ENCODE measurements at regions not wholly inside any gene's neighbourhood (a gene's known extent, or its start where the extent isn't known, plus 50 kb on each side); places are given as distances from the start of the nearest gene placed in this dataset.
A peak's percentile ranks its signal among the peaks of the same experiment; 100 is the strongest.

GRCh38 chr6:150719831-150720230 is 120.1 kb downstream of the PLEKHG1 start:
- Histone ChIP-seq H3K9me2 (replicated peaks; ENCODE audit: insufficient read depth, low read length) (no peaks in the 10 kb centered on the region), H3K27me3 (ENCODE audit: low read length) (no peaks in the 10 kb centered on the region), H3K79me2 (ENCODE audit: insufficient read depth, low read length) (no peaks in the 10 kb centered on the region), H2AFZ (ENCODE audit: low read depth, low read length, severe bottlenecking) (no peak overlapping the region), H3K27ac (ENCODE audit: low read depth, low read length) (peak overlapping the region; percentile 69; the same call in 1 of the 2 replicates), H4K20me1 (ENCODE audit: low read depth, low read length) (no peaks in the 10 kb centered on the region), H3K4me2 (ENCODE audit: low read depth, low read length, poor library complexity, severe bottlenecking) (peak overlapping the region; percentile 47), H3K4me3 (ENCODE audit: insufficient read depth, low read length, poor library complexity, severe bottlenecking) (no peak overlapping the region), H3F3A (ENCODE audit: insufficient read depth) (peaks cover 22% of the 10 kb centered on the region), H3K36me3 (ENCODE audit: low read length) (no peaks in the 10 kb centered on the region), H3K9me3 (ENCODE audit: insufficient read depth, low read length) (no peaks in the 10 kb centered on the region), H3K9ac (ENCODE audit: low read length) (no peak overlapping the region)
- TF ChIP-seq EZH2phosphoT487 (conservative IDR thresholded peaks at IDR 0.05; ENCODE audit: low read length) = no peak
- TF ChIP-seq CTCF (IDR thresholded peaks at IDR 0.05; ENCODE audit: insufficient read depth, low read length, poor library complexity, severe bottlenecking) = no peak

GRCh38 chr6:150720774-150721233 is 121.1 kb downstream of the PLEKHG1 start:
- Histone ChIP-seq H4K20me1 (ENCODE audit: low read depth, low read length) (no peaks in the 10 kb centered on the region), H3F3A (ENCODE audit: insufficient read depth) (peaks cover 22% of the 10 kb centered on the region), H3K4me3 (ENCODE audit: insufficient read depth, low read length, poor library complexity, severe bottlenecking) (peak overlapping the region; percentile 39), H3K36me3 (ENCODE audit: low read length) (no peaks in the 10 kb centered on the region), H3K79me2 (ENCODE audit: insufficient read depth, low read length) (no peaks in the 10 kb centered on the region), H2AFZ (ENCODE audit: low read depth, low read length, severe bottlenecking) (no peak overlapping the region), H3K9me2 (replicated peaks; ENCODE audit: insufficient read depth, low read length) (no peaks in the 10 kb centered on the region), H3K9ac (ENCODE audit: low read length) (peak overlapping the region; percentile 36), H3K27me3 (ENCODE audit: low read length) (no peaks in the 10 kb centered on the region), H3K27ac (ENCODE audit: low read depth, low read length) (peak overlapping the region; percentile 69), H3K9me3 (ENCODE audit: insufficient read depth, low read length) (no peaks in the 10 kb centered on the region), H3K4me2 (ENCODE audit: low read depth, low read length, poor library complexity, severe bottlenecking) (peak overlapping the region; percentile 47)
- no peak for TF ChIP-seq EZH2phosphoT487 (conservative IDR thresholded peaks at IDR 0.05; ENCODE audit: low read length)
- TF ChIP-seq CTCF (IDR thresholded peaks at IDR 0.05; ENCODE audit: insufficient read depth, low read length, poor library complexity, severe bottlenecking) = no peak

- peak overlapping the region; percentile 36 for H3K9ac ChIP-seq (ENCODE audit: low read length)
- H3K27me3 ChIP-seq (ENCODE audit: low read length) = no peaks in the 10 kb centered on the region
- TF ChIP-seq EZH2phosphoT487 (conservative IDR thresholded peaks at IDR 0.05; ENCODE audit: low read length) = no peak
- TF ChIP-seq CTCF (IDR thresholded peaks at IDR 0.05; ENCODE audit: insufficient read depth, low read length, poor library complexity, severe bottlenecking) = no peak
- H3K4me3 ChIP-seq (ENCODE audit: insufficient read depth, low read length, poor library complexity, severe bottlenecking) = peak overlapping the region; percentile 39
- no peak overlapping the region for H2AFZ ChIP-seq (ENCODE audit: low read depth, low read length, severe bottlenecking)
- no peaks in the 10 kb centered on the region for H3K9me3 ChIP-seq (ENCODE audit: insufficient read depth, low read length)
- peak overlapping the region; percentile 47 for H3K4me2 ChIP-seq (ENCODE audit: low read depth, low read length, poor library complexity, severe bottlenecking)
- H3K79me2 ChIP-seq (ENCODE audit: insufficient read depth, low read length) = no peaks in the 10 kb centered on the region
- H3K9me2 ChIP-seq (replicated peaks; ENCODE audit: insufficient read depth, low read length) = no peaks in the 10 kb centered on the region
- no peaks in the 10 kb centered on the region for H4K20me1 ChIP-seq (ENCODE audit: low read depth, low read length)
- peaks cover 22% of the 10 kb centered on the region for H3F3A ChIP-seq (ENCODE audit: insufficient read depth)
- H3K27ac ChIP-seq (ENCODE audit: low read depth, low read length) = peak overlapping the region; percentile 69
- H3K36me3 ChIP-seq (ENCODE audit: low read length) = no peaks in the 10 kb centered on the region
Measured at GRCh38 chr6:150721418-150722266, 122.0 kb downstream of the PLEKHG1 start.

All from SU-DHL-6 (cell line).